ENCODE measurements at regions not wholly inside any gene's neighbourhood (a gene's known extent, or its start where the extent isn't known, plus 50 kb on each side); places are given as distances from the start of the nearest gene placed in this dataset.

- H3K4me3 ChIP-seq (ENCODE audit: insufficient read depth, low read depth, low read length) = no peak overlapping the region
- in situ Hi-C loops (cut with MboI; ENCODE audit: low sequenced_read_pairs) = no loop called here
- H3K27me3 ChIP-seq (ENCODE audit: control insufficient read depth, insufficient read depth, low read length) = no peaks in the 10 kb centered on the region
- no peak for ATAC-seq (ENCODE audit: low read depth)
- H3K18ac ChIP-seq (ENCODE audit: low read depth, low read length) = no peak overlapping the region
- POLR2A ChIA-PET (ENCODE audit: unreplicated experiment) = no interaction called here
- BruUV-seq (replicated peaks) = no TSS peak
- TF ChIP-seq RFX5 (IDR thresholded peaks at IDR 0.05; ENCODE audit: low read depth, low read length) = no peak
- no peak for TF ChIP-seq SMC3 (IDR thresholded peaks at IDR 0.05; ENCODE audit: low read depth, low read length)
- no peak for TF ChIP-seq ELK1 (IDR thresholded peaks at IDR 0.05; ENCODE audit: borderline replicate concordance, low read depth, low read length)
- no peak overlapping the region for H3K27ac ChIP-seq (ENCODE audit: insufficient read depth, low read length)
- H3K4me1 ChIP-seq (ENCODE audit: control insufficient read depth, insufficient read depth, low read length) = no peaks in the 10 kb centered on the region
- no peak overlapping the region for H3K4ac ChIP-seq (ENCODE audit: low read depth, low read length)
- no peak overlapping the region for H4K8ac ChIP-seq (ENCODE audit: low read depth in 2 of 2, low read length in 2 of 2)
- H3K14ac ChIP-seq (replicated peaks; ENCODE audit: low read depth, low read length) = no peak overlapping the region
- CTCF ChIA-PET = no interaction called here
- H4K5ac ChIP-seq (ENCODE audit: low read depth, low read length) = no peak overlapping the region
- H3K9ac ChIP-seq (ENCODE audit: low read depth, low read length) = no peak overlapping the region
- peaks cover 7% of the 10 kb centered on the region for H3K9me3 ChIP-seq (ENCODE audit: control insufficient read depth, insufficient read depth, low read length)
- no peak overlapping the region for H2BK5ac ChIP-seq (ENCODE audit: low read depth, low read length, poor library complexity, severe bottlenecking)
- intact Hi-C loops (cut with micrococcal nuclease) = no loop called here
- no peaks in the 10 kb centered on the region for H3K79me1 ChIP-seq (ENCODE audit: low read depth in 1 of 2, low read length in 2 of 2)
- no peak overlapping the region for H2BK120ac ChIP-seq (ENCODE audit: low read depth, low read length)
- no peak overlapping the region for H3K23ac ChIP-seq (ENCODE audit: low read depth, low read length)
- no CpG with 5 or more reads among the region's 3 CpGs for WGBS, 2 experiments (ENCODE audit: extremely low coverage in 2 of 2, insufficient read length in 1 of 2)
- H3K56ac ChIP-seq (ENCODE audit: extremely low read depth, insufficient read depth, low read length) = no peak overlapping the region
- no peak overlapping the region for H4K91ac ChIP-seq (ENCODE audit: insufficient read depth, low read depth, low read length)
- H4K20me1 ChIP-seq (ENCODE audit: insufficient read depth, low read length) = no peaks in the 10 kb centered on the region
- H3K4me2 ChIP-seq (ENCODE audit: low read depth, low read length) = no peak overlapping the region
- H2AK5ac ChIP-seq (ENCODE audit: low read depth, low read length) = no peak overlapping the region
- no peaks in the 10 kb centered on the region for H3K36me3 ChIP-seq (ENCODE audit: control insufficient read depth, insufficient read depth, low read length)
- no peak overlapping the region for H2AK9ac ChIP-seq (replicated peaks; ENCODE audit: low read depth, low read length, poor library complexity)
- no peak for DNase-seq
- H2AFZ ChIP-seq (replicated peaks; ENCODE audit: low read length, poor library complexity) = no peak overlapping the region
- dilution Hi-C loops (cut with HindIII; ENCODE audit: low sequenced_read_pairs, unreplicated experiment) = no loop called here
- H3K9me1 ChIP-seq (ENCODE audit: insufficient read depth, low read length) = no peaks in the 10 kb centered on the region
- no peak overlapping the region for H2BK20ac ChIP-seq (ENCODE audit: low read depth, low read length)
- no peak overlapping the region for H2BK15ac ChIP-seq (ENCODE audit: low read depth, low read length)
Measured at GRCh38 chr3:20317616-20318015, 131.6 kb upstream of the SGO1 start.
